GM12878 (cell line): ENCODE measurements at regions not wholly inside any gene's neighbourhood (a gene's known extent, or its start where the extent isn't known, plus 50 kb on each side); places are given as distances from the start of the nearest gene placed in this dataset.
"Not testable (repeated sequence)": the region's sequence is repeated elsewhere in the genome, so short reads cannot be mapped to it uniquely, and the experiment has no call there.

ENCODE experiments used
- ATAC-seq: fragments of 200-7000 bp; cut with Tn5 transposase; 3 replicates; pipeline ENCODE4 v1.9.1; 2020; ENCODE audit warnings: mild to moderate bottlenecking, moderate library complexity
- BruUV-seq: library from RNA; stranded (reverse); fragments of 400-500 nt; replicated peaks from 2 replicates; lab custom pipeline; 2021; lab: Mats Ljungman, UMichigan
- CTCF ChIA-PET: fragments of 300-600 bp; sonication (Branson Sonifier 250); formaldehyde crosslinking; extraction: SDS; loops from one replicate; lab custom pipeline; 2021; ENCODE audit warnings: inconsistent platforms; lab: Yijun Ruan, JAX
- POLR2A ChIA-PET: fragments of 350-600 bp; formaldehyde crosslinking; extraction: SDS; loops from one replicate; lab custom pipeline; 2021; ENCODE audit warnings: inconsistent platforms; lab: Charles Lee
- RAD21 ChIA-PET: fragments of 300-600 bp; sonication (Branson Sonifier 250); formaldehyde crosslinking; loops from one replicate; lab custom pipeline; 2023; ENCODE audit warnings: antibody characterized with exemption; ENCODE audit not compliant: unreplicated experiment; lab: Charles Lee
- SMC1A ChIA-PET: fragments of 300-600 bp; sonication (Branson Sonifier 250); formaldehyde crosslinking; loops from one replicate; lab custom pipeline; 2023; ENCODE audit not compliant: unreplicated experiment, uncharacterized antibody; lab: Charles Lee
- DNase-seq: peaks from one replicate; pipeline ENCODE4 v3.0.0-alpha.2; 2011; ENCODE audit warnings: low read depth, low spot score
- FAIRE-seq: peaks from 3 replicates; lab custom pipeline; 2011; peaks lifted over from hg19 to GRCh38; lab: Jason Lieb, UNC
- H2AFZ ChIP-seq: 2 replicates; pipeline ENCODE4 v1.6.0; 2011; ENCODE audit warnings: low read depth, low read length, control low read depth; ENCODE audit not compliant: control insufficient read depth
- H3K27ac ChIP-seq: 2 replicates; pipeline ENCODE4 v1.5.1; 2011; ENCODE audit warnings: control low read depth; ENCODE audit not compliant: control insufficient read depth, insufficient read depth
- H3K27me3 ChIP-seq, 2 experiments: replicated peaks in 1 of 2; 2 replicates each; pipeline versions ENCODE4 v1.6.0 to v1.6.1; 2011; ENCODE audit warnings: low read length in 1 of 2; ENCODE audit not compliant: control insufficient read depth in 2 of 2, insufficient read depth in 2 of 2
- H3K36me3 ChIP-seq, 2 experiments: 2 replicates each; pipeline ENCODE4 v1.5.1; 2011; ENCODE audit warnings: low read length in 1 of 2; ENCODE audit not compliant: control insufficient read depth in 2 of 2, insufficient read depth in 2 of 2
- H3K4me1 ChIP-seq: 2 replicates; pipeline ENCODE4 v1.6.1; 2011; ENCODE audit warnings: mild to moderate bottlenecking, low read length, moderate library complexity, mixed read lengths; ENCODE audit not compliant: control insufficient read depth, insufficient read depth
- H3K4me2 ChIP-seq: 2 replicates; pipeline ENCODE4 v1.6.0; 2011; ENCODE audit warnings: control low read depth; ENCODE audit not compliant: control insufficient read depth, insufficient read depth
- H3K4me3 ChIP-seq: fragments of 200-600 bp; sonication (generic); 2 replicates; pipeline ENCODE4 v1.5.1; 2016
- H3K79me2 ChIP-seq: 2 replicates; pipeline ENCODE4 v1.6.0; 2011; ENCODE audit warnings: low read length; ENCODE audit not compliant: control insufficient read depth, insufficient read depth
- H3K9ac ChIP-seq: 2 replicates; pipeline ENCODE4 v1.8.0; 2011; ENCODE audit warnings: low read length, control low read depth, mixed read lengths; ENCODE audit not compliant: control insufficient read depth, insufficient read depth
- H3K9me3 ChIP-seq: replicated peaks from 3 replicates; pipeline ENCODE4 v1.5.1; 2011; ENCODE audit warnings: mild to moderate bottlenecking, low read length; ENCODE audit not compliant: control insufficient read depth, insufficient read depth
- H4K20me1 ChIP-seq: 2 replicates; pipeline ENCODE4 v1.6.0; 2011; ENCODE audit not compliant: control insufficient read depth, insufficient read depth
- CBFB ChIP-seq: IDR thresholded peaks from 2 replicates; pipeline ENCODE4 v1.6.1; 2016; ENCODE audit warnings: antibody characterized with exemption, low read depth
- EP300 ChIP-seq, 2 experiments: fragments of 150-350 bp in 1 of 2; IDR thresholded peaks; 2 replicates each; pipeline ENCODE4 v1.6.1; 2011 to 2012; ENCODE audit warnings: low read depth in 2 of 2, low read length in 2 of 2, borderline replicate concordance in 1 of 2, improper control_type of control experiment in 1 of 2, inconsistent platforms in 1 of 2; ENCODE audit not compliant: control insufficient read depth in 1 of 2
- PAX5 ChIP-seq: IDR thresholded peaks from 2 replicates; pipeline ENCODE4 v1.6.1; 2011; ENCODE audit warnings: low read depth, low read length, borderline replicate concordance
- RFX5 ChIP-seq: IDR thresholded peaks from 2 replicates; pipeline ENCODE4 v1.6.1; 2011; ENCODE audit warnings: low read depth, low read length, improper control_type of control experiment
- SMAD1 ChIP-seq: fragments of 450-650 bp; IDR thresholded peaks from 2 replicates; pipeline ENCODE4 v1.6.1; 2018; ENCODE audit warnings: mild to moderate bottlenecking, low read depth; ENCODE audit not compliant: partially characterized antibody
- SRF ChIP-seq, 2 experiments: IDR thresholded peaks; 2 replicates each; pipeline ENCODE4 v1.6.1; 2011; ENCODE audit warnings: low read depth in 2 of 2, low read length in 2 of 2, mild to moderate bottlenecking in 1 of 2, moderate library complexity in 1 of 2
- STAT3 ChIP-seq: IDR thresholded peaks from 2 replicates; pipeline ENCODE4 v1.6.1; 2011; ENCODE audit warnings: low read depth, low read length, improper control_type of control experiment
- SUZ12 ChIP-seq: fragments of 200-600 bp; sonication (generic); IDR thresholded peaks from one replicate; pipeline ENCODE4 v1.6.1; 2018; ENCODE audit warnings: antibody characterized with exemption, mild to moderate bottlenecking; ENCODE audit not compliant: unreplicated experiment
- WGBS: methylation state at CpG from one replicate; pipeline ENCODE4 v1.1.6; 2016; ENCODE audit warnings: low lambda C conversion rate; ENCODE audit not compliant: insufficient replicate concordance, insufficient coverage; ENCODE audit errors: missing lambda C conversion rate; 5-methylcytosine and 5-hydroxymethylcytosine counted together
- in situ Hi-C: fragments of 300-500 bp; cut with MboI; formaldehyde crosslinking; loops from 9 replicates; pipeline ENCODE4 v1.14.3; 2018; ENCODE audit warnings: mixed read lengths
- intact Hi-C: fragments of 100-400 bp; cut with micrococcal nuclease; formaldehyde crosslinking; loops from one replicate; pipeline ENCODE4 v1.14.2; 2022; ENCODE audit not compliant: unreplicated experiment
- TF ChIP-seq, protein P1 (sequence below): fragments of 450-650 bp; IDR thresholded peaks from 2 replicates; pipeline ENCODE4 v1.6.1; 2017; ENCODE audit warnings: low read depth, mild to moderate bottlenecking, moderate library complexity
- TF ChIP-seq, protein P2 (sequence below): fragments of 450-650 bp; IDR thresholded peaks from 2 replicates; pipeline ENCODE4 v1.6.1; 2017; ENCODE audit warnings: antibody characterized with exemption, mild to moderate bottlenecking, moderate library complexity

DNA sequence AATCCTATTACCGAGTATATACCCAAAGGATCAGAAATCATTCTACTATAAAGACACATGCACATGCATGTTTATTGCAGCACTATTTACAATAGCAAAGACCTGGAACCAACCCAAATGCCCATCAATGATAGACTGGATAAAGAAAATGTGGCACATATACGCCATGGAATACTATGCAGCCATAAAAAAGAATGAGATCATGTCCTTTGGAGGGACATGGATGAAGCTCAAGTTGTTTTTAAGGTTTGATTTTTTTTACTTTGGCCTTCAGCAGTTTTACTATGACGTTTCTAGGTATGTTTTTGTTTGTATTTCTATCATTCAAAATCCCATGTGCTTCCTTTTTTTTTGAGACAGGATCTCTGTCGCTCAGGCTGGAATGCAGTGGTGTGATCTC, 265.8 kb downstream of the SETD4 start:
- H3K27ac ChIP-seq, H3K4me1 ChIP-seq, H3K4me3 ChIP-seq, POLR2A ChIA-PET, BruUV-seq, DNase-seq, H2AFZ ChIP-seq, FAIRE-seq, SMC1A ChIA-PET, in situ Hi-C loops, H3K79me2 ChIP-seq, H3K36me3 ChIP-seq, H3K4me2 ChIP-seq, intact Hi-C loops, H4K20me1 ChIP-seq, H3K9me3 ChIP-seq, RAD21 ChIA-PET, ATAC-seq, H3K27me3 ChIP-seq, H3K9ac ChIP-seq: not testable (repeated sequence)
- CTCF ChIA-PET: interaction anchor here (0.9 kb wide), 1 partner anchor 20 kb away, joined by 4 read pairs; no protein-coding TSS in a partner anchor
- WGBS: 31% methylated on average over 4 of the region's 4 CpGs

DNA sequence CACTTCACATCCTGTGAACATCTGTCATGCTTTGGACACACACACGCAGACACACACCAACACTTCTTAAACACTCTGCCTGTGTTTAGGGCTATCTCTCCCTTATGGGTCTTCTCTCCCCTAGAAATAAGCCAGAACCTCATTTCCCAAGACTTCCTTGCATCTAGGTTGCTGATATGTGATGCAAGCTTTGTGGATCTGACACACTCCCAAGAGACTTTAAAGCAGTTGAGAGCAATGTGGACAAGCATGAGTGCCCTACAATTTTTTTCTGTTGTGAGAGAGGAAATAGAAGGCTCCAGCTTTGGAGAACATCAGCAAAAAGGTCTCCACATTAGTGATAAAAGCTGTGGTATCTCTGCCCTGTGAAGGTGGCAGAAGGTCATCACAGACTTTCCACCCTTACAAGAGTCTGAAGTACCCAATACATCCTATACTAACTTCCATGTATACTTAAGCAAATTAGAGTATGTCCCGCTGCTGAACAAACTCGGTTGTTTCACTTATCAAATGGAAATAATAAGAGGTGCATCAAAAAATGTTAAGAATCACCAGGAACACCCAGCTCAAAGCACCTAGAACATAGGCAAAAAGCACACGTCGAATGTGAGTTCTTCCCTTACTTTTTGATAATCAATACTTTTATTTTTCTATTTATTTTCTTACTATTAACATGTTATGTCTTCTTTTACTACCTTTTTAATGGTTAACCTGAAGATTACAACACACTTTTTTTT, 267.6 kb downstream of the SETD4 start:
- FAIRE-seq (no peak), ATAC-seq (no peak), DNase-seq (no peak)
- Histone ChIP-seq H3K4me2 (no peak overlapping the region), H4K20me1 (no peaks in the 10 kb centered on the region), H2AFZ (no peak overlapping the region), H3K36me3 (no peaks in the 10 kb centered on the region), H3K27me3 (no peaks in the 10 kb centered on the region), H3K79me2 (no peaks in the 10 kb centered on the region), H3K4me1 (no peaks in the 10 kb centered on the region), H3K9me3 (no peaks in the 10 kb centered on the region), H3K9ac (no peak overlapping the region), H3K27ac (no peak overlapping the region), H3K4me3 (no peak overlapping the region)
- in situ Hi-C loops: no loop called here
- WGBS: 56% methylated on average over 5 of the region's 5 CpGs
- intact Hi-C loops: no loop called here
- no TSS peak for BruUV-seq
- ChIA-PET POLR2A (no interaction called here), SMC1A (no interaction called here), CTCF (no interaction called here), RAD21 (no interaction called here)
- no peak for TF ChIP-seq PAX5
- TF ChIP-seq SRF (IDR thresholded peaks at IDR 0.05; ENCODE audit: low read depth in 2 of 2, low read length in 2 of 2): no peak
- TF ChIP-seq SUZ12: no peak
- no peak for TF ChIP-seq EP300 (IDR thresholded peaks at IDR 0.05; ENCODE audit: borderline replicate concordance in 1 of 2, control insufficient read depth in 1 of 2, low read depth in 2 of 2, low read length in 2 of 2)
- TF ChIP-seq, protein P1, sequence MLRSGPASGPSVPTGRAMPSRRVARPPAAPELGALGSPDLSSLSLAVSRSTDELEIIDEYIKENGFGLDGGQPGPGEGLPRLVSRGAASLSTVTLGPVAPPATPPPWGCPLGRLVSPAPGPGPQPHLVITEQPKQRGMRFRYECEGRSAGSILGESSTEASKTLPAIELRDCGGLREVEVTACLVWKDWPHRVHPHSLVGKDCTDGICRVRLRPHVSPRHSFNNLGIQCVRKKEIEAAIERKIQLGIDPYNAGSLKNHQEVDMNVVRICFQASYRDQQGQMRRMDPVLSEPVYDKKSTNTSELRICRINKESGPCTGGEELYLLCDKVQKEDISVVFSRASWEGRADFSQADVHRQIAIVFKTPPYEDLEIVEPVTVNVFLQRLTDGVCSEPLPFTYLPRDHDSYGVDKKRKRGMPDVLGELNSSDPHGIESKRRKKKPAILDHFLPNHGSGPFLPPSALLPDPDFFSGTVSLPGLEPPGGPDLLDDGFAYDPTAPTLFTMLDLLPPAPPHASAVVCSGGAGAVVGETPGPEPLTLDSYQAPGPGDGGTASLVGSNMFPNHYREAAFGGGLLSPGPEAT: no peak
- no peak for TF ChIP-seq RFX5
- no peak for TF ChIP-seq SMAD1
- no peak for TF ChIP-seq STAT3
- TF ChIP-seq, protein P2, sequence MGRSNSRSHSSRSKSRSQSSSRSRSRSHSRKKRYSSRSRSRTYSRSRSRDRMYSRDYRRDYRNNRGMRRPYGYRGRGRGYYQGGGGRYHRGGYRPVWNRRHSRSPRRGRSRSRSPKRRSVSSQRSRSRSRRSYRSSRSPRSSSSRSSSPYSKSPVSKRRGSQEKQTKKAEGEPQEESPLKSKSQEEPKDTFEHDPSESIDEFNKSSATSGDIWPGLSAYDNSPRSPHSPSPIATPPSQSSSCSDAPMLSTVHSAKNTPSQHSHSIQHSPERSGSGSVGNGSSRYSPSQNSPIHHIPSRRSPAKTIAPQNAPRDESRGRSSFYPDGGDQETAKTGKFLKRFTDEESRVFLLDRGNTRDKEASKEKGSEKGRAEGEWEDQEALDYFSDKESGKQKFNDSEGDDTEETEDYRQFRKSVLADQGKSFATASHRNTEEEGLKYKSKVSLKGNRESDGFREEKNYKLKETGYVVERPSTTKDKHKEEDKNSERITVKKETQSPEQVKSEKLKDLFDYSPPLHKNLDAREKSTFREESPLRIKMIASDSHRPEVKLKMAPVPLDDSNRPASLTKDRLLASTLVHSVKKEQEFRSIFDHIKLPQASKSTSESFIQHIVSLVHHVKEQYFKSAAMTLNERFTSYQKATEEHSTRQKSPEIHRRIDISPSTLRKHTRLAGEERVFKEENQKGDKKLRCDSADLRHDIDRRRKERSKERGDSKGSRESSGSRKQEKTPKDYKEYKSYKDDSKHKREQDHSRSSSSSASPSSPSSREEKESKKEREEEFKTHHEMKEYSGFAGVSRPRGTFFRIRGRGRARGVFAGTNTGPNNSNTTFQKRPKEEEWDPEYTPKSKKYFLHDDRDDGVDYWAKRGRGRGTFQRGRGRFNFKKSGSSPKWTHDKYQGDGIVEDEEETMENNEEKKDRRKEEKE: no peak
- TF ChIP-seq CBFB: no peak
